Upper lobe of left lung (tissue), 4 donors: ENCODE measurements at regions not wholly inside any gene's neighbourhood (a gene's known extent, or its start where the extent isn't known, plus 50 kb on each side); places are given as distances from the start of the nearest gene placed in this dataset.

Experiments used
- EP300 ChIP-seq, 4 donors: sonication (generic); formaldehyde crosslinking; IDR thresholded peaks; one replicate each; pipeline ENCODE4 v1.5.1; 2017; ENCODE audit warnings: antibody characterized with exemption in 4 of 4, control low read depth in 2 of 4
- POLR2A ChIP-seq, 4 donors: fragments of 450-650 bp; IDR thresholded peaks; one replicate each; pipeline ENCODE4 v1.5.1; 2016 to 2017; ENCODE audit warnings: antibody characterized with exemption in 4 of 4, mild to moderate bottlenecking in 2 of 4
- POLR2AphosphoS5 ChIP-seq, 2 donors: sonication (generic); formaldehyde crosslinking; IDR thresholded peaks; one replicate each; pipeline ENCODE4 v1.5.1; 2017; ENCODE audit warnings: antibody characterized with exemption in 2 of 2
- TF ChIP-seq, protein P1 (sequence below), 6 experiments: fragments of 450-650 bp in 4 of 6; fragments of 200-600 bp in 2 of 6; sonication (generic) in 2 of 6; IDR thresholded peaks; one replicate each; pipeline ENCODE4 v1.5.1; 2016 to 2019; ENCODE audit warnings: antibody characterized with exemption in 6 of 6

DNA sequence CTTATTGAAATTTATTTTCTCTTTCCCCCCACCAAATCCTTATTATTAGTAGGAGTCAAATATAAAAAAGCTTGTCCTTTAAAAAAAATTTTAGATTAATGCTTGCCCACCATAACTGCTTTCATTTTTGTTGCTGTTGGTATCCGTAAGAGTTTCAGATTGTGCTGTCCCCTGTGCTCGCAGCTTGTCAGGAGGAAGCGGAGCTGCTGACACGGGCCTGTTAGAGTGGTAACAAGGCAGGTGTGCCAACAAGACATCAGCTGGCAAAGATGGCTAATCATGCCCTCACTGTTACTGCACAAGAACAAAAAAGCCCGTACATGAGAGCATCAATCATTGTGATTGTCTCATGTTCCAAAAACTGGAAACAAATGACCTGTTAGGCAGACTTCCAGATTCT lies 148.4 kb downstream of the ALG10B start:
- no peak for TF ChIP-seq POLR2A (IDR thresholded peaks at IDR 0.05)
- TF ChIP-seq POLR2AphosphoS5 (IDR thresholded peaks at IDR 0.05) = no peak
- TF ChIP-seq, protein P1, sequence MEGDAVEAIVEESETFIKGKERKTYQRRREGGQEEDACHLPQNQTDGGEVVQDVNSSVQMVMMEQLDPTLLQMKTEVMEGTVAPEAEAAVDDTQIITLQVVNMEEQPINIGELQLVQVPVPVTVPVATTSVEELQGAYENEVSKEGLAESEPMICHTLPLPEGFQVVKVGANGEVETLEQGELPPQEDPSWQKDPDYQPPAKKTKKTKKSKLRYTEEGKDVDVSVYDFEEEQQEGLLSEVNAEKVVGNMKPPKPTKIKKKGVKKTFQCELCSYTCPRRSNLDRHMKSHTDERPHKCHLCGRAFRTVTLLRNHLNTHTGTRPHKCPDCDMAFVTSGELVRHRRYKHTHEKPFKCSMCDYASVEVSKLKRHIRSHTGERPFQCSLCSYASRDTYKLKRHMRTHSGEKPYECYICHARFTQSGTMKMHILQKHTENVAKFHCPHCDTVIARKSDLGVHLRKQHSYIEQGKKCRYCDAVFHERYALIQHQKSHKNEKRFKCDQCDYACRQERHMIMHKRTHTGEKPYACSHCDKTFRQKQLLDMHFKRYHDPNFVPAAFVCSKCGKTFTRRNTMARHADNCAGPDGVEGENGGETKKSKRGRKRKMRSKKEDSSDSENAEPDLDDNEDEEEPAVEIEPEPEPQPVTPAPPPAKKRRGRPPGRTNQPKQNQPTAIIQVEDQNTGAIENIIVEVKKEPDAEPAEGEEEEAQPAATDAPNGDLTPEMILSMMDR (IDR thresholded peaks at IDR 0.05) = no peak
- no peak for TF ChIP-seq EP300 (IDR thresholded peaks at IDR 0.05)
